Liver (tissue), 8 donors: ENCODE measurements at regions not wholly inside any gene's neighbourhood (a gene's known extent, or its start where the extent isn't known, plus 50 kb on each side); places are given as distances from the start of the nearest gene placed in this dataset.

ENCODE experiments used
- DNase-seq: peaks from one replicate; pipeline ENCODE4 v3.0.0-alpha.2; 2017; ENCODE audit warnings: low spot score
- H3K27ac ChIP-seq, 2 donors: one replicate each; pipeline ENCODE4 v1.7.0; 2013; ENCODE audit warnings: inconsistent platforms in 2 of 2, low read length in 2 of 2, control low read depth in 1 of 2, low read depth in 1 of 2, mild to moderate bottlenecking in 1 of 2
- H3K27me3 ChIP-seq, 4 donors: one replicate each; pipeline versions ENCODE4 v1.6.1 to v1.7.0; 2013; ENCODE audit warnings: low read length in 3 of 4, inconsistent platforms in 1 of 4, mild to moderate bottlenecking in 1 of 4, moderate library complexity in 1 of 4; ENCODE audit not compliant: control insufficient read depth in 4 of 4, insufficient read depth in 4 of 4
- H3K36me3 ChIP-seq, 4 donors: one replicate each; pipeline versions ENCODE4 v1.6.1 to v1.7.0; 2013; ENCODE audit warnings: low read length in 3 of 4, mild to moderate bottlenecking in 3 of 4, low read depth in 1 of 4, moderate library complexity in 1 of 4; ENCODE audit not compliant: control insufficient read depth in 4 of 4, insufficient read depth in 3 of 4
- H3K4me1 ChIP-seq, 4 donors: one replicate each; pipeline versions ENCODE4 v1.6.1 to v1.7.0; 2013; ENCODE audit warnings: low read length in 3 of 4, mild to moderate bottlenecking in 3 of 4, moderate library complexity in 1 of 4; ENCODE audit not compliant: control insufficient read depth in 4 of 4, insufficient read depth in 4 of 4
- H3K4me3 ChIP-seq, 3 donors: one replicate each; pipeline versions ENCODE4 v1.6.1 to v1.7.0; 2013; ENCODE audit warnings: low read length in 3 of 3, control low read depth in 1 of 3, low read depth in 1 of 3, mild to moderate bottlenecking in 1 of 3
- H3K9ac ChIP-seq, 2 donors: one replicate each; pipeline ENCODE4 v1.7.0; 2013; ENCODE audit warnings: low read length in 2 of 2, mild to moderate bottlenecking in 2 of 2, moderate library complexity in 2 of 2, control low read depth in 1 of 2, low read depth in 1 of 2
- H3K9me3 ChIP-seq, 4 donors: one replicate each; pipeline versions ENCODE4 v1.6.1 to v1.7.0; 2013; ENCODE audit warnings: low read length in 3 of 4; ENCODE audit not compliant: control insufficient read depth in 4 of 4
- EGR1 ChIP-seq, 2 donors: IDR thresholded peaks; 2 replicates each; pipeline ENCODE4 v1.6.1; 2016 to 2018; ENCODE audit warnings: antibody characterized with exemption in 2 of 2, low read depth in 2 of 2
- FOXA1 ChIP-seq: IDR thresholded peaks from 2 replicates; pipeline ENCODE4 v1.6.1; 2016; ENCODE audit warnings: antibody characterized with exemption
- FOXA2 ChIP-seq: IDR thresholded peaks from 2 replicates; pipeline ENCODE4 v1.6.1; 2016; ENCODE audit warnings: antibody characterized with exemption
- GABPA ChIP-seq, 2 donors: IDR thresholded peaks in 1 of 2; conservative IDR thresholded peaks in 1 of 2; 2 replicates each; pipeline ENCODE4 v1.6.1; 2016; ENCODE audit warnings: antibody characterized with exemption in 2 of 2, mild to moderate bottlenecking in 1 of 2, moderate library complexity in 1 of 2
- HNF4A ChIP-seq, 2 donors: conservative IDR thresholded peaks; 2 replicates each; pipeline ENCODE4 v1.6.1; 2016; ENCODE audit warnings: antibody characterized with exemption in 2 of 2, mild to moderate bottlenecking in 2 of 2
- JUND ChIP-seq, 2 donors: IDR thresholded peaks; 2 replicates each; pipeline ENCODE4 v1.6.1; 2016; ENCODE audit warnings: antibody characterized with exemption in 2 of 2
- MAX ChIP-seq: IDR thresholded peaks from 2 replicates; pipeline ENCODE4 v1.6.1; 2016; ENCODE audit warnings: antibody characterized with exemption
- NR2F2 ChIP-seq: IDR thresholded peaks from 2 replicates; pipeline ENCODE4 v1.6.1; 2016; ENCODE audit warnings: antibody characterized with exemption
- RAD21 ChIP-seq, 2 donors: IDR thresholded peaks; 2 replicates each; pipeline ENCODE4 v1.6.1; 2016; ENCODE audit warnings: antibody characterized with exemption in 2 of 2, mild to moderate bottlenecking in 2 of 2
- RXRA ChIP-seq, 2 donors: IDR thresholded peaks; 2 replicates each; pipeline ENCODE4 v1.6.1; 2017 to 2018; ENCODE audit warnings: antibody characterized with exemption in 2 of 2, mild to moderate bottlenecking in 1 of 2
- SP1 ChIP-seq: IDR thresholded peaks from 2 replicates; pipeline ENCODE4 v1.6.1; 2018; ENCODE audit warnings: antibody characterized with exemption, mild to moderate bottlenecking
- YY1 ChIP-seq: IDR thresholded peaks from 2 replicates; pipeline ENCODE4 v1.6.1; 2016; ENCODE audit warnings: antibody characterized with exemption, mild to moderate bottlenecking
- ZBTB33 ChIP-seq: IDR thresholded peaks from 2 replicates; pipeline ENCODE4 v1.6.1; 2016; ENCODE audit warnings: antibody characterized with exemption
- WGBS: extraction: QIAGEN DNeasy Blood & Tissue Kit; methylation state at CpG from one replicate; pipeline ENCODE4 v1.1.7; 2013; 5-methylcytosine and 5-hydroxymethylcytosine counted together
- TF ChIP-seq, protein P1 (sequence below): fragments of 150-350 bp; IDR thresholded peaks from 2 replicates; pipeline ENCODE4 v1.5.1; 2017; ENCODE audit warnings: improper control_type of control experiment, low read depth, low read length; ENCODE audit not compliant: missing input control
- TF ChIP-seq, protein P2 (sequence below): IDR thresholded peaks from 2 replicates; pipeline ENCODE4 v1.6.1; 2016; ENCODE audit warnings: antibody characterized with exemption, mild to moderate bottlenecking
- TF ChIP-seq, protein P3 (sequence below): IDR thresholded peaks from 2 replicates; pipeline ENCODE4 v1.6.1; 2016; ENCODE audit warnings: antibody characterized with exemption
- donor health status: healthy.
- donor health status: healthy.
- donor health status: healthy.
- donor health status: healthy.
- donor health status: healthy.

- DNase-seq, result no peak
- H3K9me3 ChIP-seq, result no peaks in the 10 kb centered on the region
- H3K4me1 ChIP-seq, result no peaks in the 10 kb centered on the region
- no peaks in the 10 kb centered on the region for H3K36me3 ChIP-seq
- no peak overlapping the region for H3K27ac ChIP-seq
- H3K9ac ChIP-seq, result no peak overlapping the region
- no peaks in the 10 kb centered on the region for H3K27me3 ChIP-seq
- H3K4me3 ChIP-seq, result no peak overlapping the region
- WGBS, result 29% methylated on average over 1 of the region's 1 CpG
- TF ChIP-seq RAD21 (IDR thresholded peaks at IDR 0.05) (peak; percentile 57 to 77), RXRA (IDR thresholded peaks at IDR 0.05) (no peak)
- TF ChIP-seq, protein P1, sequence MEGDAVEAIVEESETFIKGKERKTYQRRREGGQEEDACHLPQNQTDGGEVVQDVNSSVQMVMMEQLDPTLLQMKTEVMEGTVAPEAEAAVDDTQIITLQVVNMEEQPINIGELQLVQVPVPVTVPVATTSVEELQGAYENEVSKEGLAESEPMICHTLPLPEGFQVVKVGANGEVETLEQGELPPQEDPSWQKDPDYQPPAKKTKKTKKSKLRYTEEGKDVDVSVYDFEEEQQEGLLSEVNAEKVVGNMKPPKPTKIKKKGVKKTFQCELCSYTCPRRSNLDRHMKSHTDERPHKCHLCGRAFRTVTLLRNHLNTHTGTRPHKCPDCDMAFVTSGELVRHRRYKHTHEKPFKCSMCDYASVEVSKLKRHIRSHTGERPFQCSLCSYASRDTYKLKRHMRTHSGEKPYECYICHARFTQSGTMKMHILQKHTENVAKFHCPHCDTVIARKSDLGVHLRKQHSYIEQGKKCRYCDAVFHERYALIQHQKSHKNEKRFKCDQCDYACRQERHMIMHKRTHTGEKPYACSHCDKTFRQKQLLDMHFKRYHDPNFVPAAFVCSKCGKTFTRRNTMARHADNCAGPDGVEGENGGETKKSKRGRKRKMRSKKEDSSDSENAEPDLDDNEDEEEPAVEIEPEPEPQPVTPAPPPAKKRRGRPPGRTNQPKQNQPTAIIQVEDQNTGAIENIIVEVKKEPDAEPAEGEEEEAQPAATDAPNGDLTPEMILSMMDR, result peak; percentile 42
Measured at GRCh38 chr6:68343901-68344300, 291.2 kb upstream of the ADGRB3 start.

DNA sequence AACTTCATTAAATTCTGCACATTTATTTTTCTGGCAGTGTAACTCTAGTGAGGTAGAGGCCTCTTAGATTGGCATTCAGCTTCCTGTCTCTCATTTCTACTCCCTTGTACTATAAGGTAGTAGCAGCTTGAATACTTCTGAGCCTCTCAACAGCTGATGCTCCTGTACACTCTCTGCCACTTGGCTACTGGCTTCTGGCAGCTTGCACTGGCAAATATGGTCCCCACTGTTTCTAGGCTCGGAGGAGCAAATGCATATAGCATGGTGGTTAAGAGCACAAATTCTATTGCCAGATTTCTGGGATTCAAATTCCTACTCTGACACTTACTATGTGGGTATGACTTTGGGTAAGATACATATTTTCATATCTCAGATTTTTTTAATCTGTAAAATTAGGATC is 292.8 kb upstream of the ADGRB3 start:
- H3K9ac ChIP-seq, result no peak overlapping the region
- no peaks in the 10 kb centered on the region for H3K36me3 ChIP-seq
- no peaks in the 10 kb centered on the region for H3K27me3 ChIP-seq
- no peak overlapping the region for H3K27ac ChIP-seq
- no peak overlapping the region for H3K4me3 ChIP-seq
- TF ChIP-seq, protein P2, sequence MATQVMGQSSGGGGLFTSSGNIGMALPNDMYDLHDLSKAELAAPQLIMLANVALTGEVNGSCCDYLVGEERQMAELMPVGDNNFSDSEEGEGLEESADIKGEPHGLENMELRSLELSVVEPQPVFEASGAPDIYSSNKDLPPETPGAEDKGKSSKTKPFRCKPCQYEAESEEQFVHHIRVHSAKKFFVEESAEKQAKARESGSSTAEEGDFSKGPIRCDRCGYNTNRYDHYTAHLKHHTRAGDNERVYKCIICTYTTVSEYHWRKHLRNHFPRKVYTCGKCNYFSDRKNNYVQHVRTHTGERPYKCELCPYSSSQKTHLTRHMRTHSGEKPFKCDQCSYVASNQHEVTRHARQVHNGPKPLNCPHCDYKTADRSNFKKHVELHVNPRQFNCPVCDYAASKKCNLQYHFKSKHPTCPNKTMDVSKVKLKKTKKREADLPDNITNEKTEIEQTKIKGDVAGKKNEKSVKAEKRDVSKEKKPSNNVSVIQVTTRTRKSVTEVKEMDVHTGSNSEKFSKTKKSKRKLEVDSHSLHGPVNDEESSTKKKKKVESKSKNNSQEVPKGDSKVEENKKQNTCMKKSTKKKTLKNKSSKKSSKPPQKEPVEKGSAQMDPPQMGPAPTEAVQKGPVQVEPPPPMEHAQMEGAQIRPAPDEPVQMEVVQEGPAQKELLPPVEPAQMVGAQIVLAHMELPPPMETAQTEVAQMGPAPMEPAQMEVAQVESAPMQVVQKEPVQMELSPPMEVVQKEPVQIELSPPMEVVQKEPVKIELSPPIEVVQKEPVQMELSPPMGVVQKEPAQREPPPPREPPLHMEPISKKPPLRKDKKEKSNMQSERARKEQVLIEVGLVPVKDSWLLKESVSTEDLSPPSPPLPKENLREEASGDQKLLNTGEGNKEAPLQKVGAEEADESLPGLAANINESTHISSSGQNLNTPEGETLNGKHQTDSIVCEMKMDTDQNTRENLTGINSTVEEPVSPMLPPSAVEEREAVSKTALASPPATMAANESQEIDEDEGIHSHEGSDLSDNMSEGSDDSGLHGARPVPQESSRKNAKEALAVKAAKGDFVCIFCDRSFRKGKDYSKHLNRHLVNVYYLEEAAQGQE, result no peak
- TF ChIP-seq FOXA2 (no peak), MAX (no peak), RXRA (IDR thresholded peaks at IDR 0.05) (no peak), FOXA1 (no peak), YY1 (no peak), JUND (IDR thresholded peaks at IDR 0.05) (no peak), SP1 (no peak), HNF4A (conservative IDR thresholded peaks at IDR 0.05) (no peak), EGR1 (IDR thresholded peaks at IDR 0.05; ENCODE audit: low read depth in 2 of 2) (no peak), NR2F2 (no peak), GABPA (IDR thresholded peaks at IDR 0.05 in 1 of 2, conservative IDR thresholded peaks at IDR 0.05 in 1 of 2) (no peak), ZBTB33 (no peak), RAD21 (IDR thresholded peaks at IDR 0.05) (no peak)
- TF ChIP-seq, protein P1, result no peak
- TF ChIP-seq, protein P3, sequence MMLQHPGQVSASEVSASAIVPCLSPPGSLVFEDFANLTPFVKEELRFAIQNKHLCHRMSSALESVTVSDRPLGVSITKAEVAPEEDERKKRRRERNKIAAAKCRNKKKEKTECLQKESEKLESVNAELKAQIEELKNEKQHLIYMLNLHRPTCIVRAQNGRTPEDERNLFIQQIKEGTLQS, result no peak
- H3K4me1 ChIP-seq, result no peaks in the 10 kb centered on the region
- no peak for DNase-seq
- 70% methylated on average over 1 of the region's 1 CpG for WGBS
- no peaks in the 10 kb centered on the region for H3K9me3 ChIP-seq
